ENCODE measurements at regions not wholly inside any gene's neighbourhood (a gene's known extent, or its start where the extent isn't known, plus 50 kb on each side); places are given as distances from the start of the nearest gene placed in this dataset.

GRCh38 chr6:100134297-100134696 is 140.3 kb upstream of the MCHR2 start:
- no peak for DNase-seq (ENCODE audit: low read depth)

- no peak for DNase-seq (ENCODE audit: low read depth)
Observed at GRCh38 chr6:100132005-100132404, 138.0 kb upstream of the MCHR2 start.

- DNase-seq (ENCODE audit: low read depth) = no peak
Observed at GRCh38 chr6:100130630-100131029, 136.6 kb upstream of the MCHR2 start.

DNA sequence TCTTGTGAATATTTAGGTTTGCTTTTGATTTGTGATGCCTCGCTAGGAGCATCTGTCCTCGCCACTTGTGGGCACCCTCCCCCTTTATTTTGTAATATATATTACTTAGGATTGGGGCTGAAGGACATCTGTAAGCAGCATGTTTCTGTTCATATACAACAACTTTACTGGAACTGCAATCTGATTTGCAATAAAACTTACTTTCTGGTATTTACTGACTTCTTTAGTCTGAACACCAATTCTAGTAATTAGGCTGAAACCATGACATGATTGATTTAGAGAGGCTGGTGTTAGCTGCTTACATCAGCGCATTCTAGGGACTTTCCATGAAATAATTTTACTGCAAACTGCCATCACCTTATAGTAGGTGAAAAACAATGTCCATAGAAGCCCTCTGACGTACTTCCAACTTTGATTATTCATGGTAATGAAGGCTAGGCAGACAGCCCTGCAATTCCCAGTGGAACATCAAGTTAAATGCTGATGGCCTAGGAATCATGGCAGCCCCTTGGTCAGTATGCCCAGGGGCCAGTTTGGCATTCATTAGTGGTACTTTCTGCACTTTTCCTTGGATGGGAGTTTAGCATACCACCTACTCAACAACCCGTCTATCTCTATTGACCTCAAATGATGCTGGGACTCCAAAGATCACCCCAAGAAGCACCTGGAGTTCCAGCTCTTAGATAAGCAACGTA is 132.9 kb upstream of the MCHR2 start:
- no peak for DNase-seq (ENCODE audit: low read depth)

GRCh38 chr6:100121854-100122609 is 128.0 kb upstream of the MCHR2 start:
- no peak for DNase-seq (ENCODE audit: low read depth)

- DNase-seq (ENCODE audit: low read depth) = no peak
Observed at GRCh38 chr6:100119261-100119660, 125.2 kb upstream of the MCHR2 start.

GRCh38 chr6:100118301-100118700 is 124.3 kb upstream of the MCHR2 start:
- no peak for DNase-seq (ENCODE audit: low read depth)

- DNase-seq (ENCODE audit: low read depth) = no peak
Observed at GRCh38 chr6:100117680-100118079, 123.7 kb upstream of the MCHR2 start.

DNA sequence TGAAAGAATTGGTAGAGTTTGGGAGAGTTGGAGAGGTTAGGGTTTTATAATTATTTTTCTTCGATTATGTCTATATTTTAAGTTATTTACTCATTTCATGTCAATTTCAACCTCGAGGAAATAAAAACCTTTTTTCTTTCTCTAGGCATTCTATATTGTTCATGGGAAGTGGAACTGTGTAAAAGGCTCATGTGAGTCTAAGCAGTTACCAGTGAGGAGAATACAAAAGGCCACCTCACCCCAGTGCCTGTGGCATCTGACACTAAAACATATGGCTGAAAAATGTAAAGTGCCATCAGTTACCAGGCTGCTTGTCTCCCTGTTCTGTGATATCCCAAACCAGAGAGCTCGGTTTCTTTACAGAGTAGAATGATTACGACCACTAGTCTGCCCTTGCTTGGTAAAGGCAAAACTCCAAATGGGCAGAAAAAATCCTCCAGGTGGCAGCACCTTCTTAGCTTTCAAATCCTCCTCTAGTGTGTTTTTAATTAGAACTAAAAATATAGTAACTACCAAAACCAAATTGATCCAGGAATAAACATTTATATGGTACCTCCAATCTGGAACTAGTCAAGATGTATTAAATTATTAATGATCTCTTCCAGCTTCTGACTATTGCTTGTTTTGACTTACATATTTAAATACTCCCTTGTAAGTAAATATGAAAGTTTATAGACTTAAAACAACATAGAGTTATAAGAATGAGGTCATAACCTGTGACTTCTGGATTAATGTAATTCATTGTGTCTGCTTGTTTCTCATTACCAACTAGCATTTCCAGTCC is 122.6 kb upstream of the MCHR2 start:
- no peak for DNase-seq (ENCODE audit: low read depth)

DNA sequence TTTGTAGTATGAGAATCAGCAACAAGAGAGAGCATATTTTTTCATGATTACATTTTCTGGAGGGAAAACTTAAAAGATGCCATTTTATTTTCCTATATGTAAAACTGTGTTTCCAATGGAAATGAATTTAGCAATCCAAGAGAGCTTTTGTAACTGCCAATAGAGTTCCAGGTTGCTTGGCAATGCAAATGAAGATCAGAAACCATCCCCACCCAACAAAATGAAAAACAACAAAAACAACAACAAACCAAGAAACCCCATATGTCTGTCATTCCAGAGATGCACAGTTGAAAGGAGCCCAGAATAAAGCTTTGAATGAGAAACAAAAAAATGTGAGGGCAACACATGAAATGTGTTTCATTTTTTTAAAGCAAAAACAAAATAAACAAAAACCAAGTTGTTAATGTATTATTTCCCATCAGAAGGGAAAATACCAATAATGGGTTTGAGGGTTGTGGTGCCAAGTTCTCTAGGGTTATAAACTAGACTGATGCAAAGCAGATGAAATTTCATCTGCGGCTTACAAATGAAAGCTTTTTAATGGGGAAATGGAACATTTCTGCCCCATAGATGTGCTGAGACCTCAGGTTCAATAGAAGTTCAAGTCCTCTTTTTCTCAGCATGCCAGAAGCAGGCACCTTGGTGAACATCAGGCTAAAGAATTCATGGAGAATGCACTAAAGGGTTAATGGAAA is 121.5 kb upstream of the MCHR2 start:
- no peak for DNase-seq (ENCODE audit: low read depth)

DNA sequence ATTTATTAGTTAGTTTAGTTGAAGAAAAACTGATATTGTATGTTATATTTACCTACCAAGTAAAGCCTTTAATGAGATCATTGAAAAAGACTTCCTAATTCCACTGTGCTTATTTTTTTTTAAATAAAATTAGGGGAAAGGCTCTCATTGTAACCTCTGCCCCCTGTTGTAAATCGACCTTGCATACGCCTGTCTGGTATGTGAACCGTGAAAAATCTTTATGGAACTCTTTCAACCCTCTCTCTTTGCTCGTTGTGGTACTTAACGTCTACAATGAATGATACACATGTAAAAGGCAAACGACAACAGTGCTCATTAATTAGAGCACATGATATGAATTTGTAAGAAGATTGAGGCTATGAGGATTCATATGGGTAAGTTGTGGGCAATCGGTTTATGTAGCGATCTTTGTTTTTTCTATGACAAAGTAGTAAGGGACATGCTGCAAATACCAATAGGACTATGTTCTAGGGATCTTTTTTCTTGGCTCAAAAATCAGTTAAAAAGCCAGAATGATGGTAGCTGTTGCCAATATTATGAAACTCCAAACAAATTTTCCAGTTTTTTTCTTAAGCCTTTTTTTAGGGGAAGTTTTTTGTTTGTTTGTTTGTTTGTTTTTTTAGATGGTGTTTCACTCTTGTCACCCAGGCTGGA is 119.0 kb upstream of the MCHR2 start:
- no peak for DNase-seq (ENCODE audit: low read depth)

DNA sequence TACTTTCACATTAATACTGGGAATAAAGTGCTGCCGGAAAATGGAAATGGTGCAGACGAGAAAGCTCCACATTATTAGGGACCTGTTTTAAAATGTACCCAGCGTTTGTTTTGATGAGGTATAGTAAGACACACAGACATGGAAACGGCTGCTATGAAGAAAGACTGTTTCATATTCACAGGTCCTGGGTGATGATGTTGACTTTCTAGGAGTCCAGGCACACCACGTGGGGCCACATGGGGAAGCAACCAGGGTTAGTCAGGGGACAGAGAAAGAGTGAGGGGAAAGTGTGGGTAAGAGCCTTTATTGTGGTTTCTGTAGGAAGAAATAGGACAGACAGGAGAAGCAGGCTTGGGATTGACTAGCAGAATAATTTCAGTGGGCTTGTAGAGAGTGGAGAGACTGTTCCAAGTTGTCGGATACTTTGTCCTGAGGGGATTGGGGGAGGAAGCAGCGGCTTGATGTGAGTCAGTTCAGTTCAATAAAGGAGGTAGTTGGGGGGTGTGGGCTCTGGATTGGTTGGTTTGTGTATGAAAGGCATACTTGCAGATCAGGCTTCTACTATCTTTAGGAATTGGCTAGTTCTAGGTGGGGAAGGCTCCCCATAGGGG is 112.0 kb upstream of the MCHR2 start:
- no peak for DNase-seq (ENCODE audit: low read depth)

DNA sequence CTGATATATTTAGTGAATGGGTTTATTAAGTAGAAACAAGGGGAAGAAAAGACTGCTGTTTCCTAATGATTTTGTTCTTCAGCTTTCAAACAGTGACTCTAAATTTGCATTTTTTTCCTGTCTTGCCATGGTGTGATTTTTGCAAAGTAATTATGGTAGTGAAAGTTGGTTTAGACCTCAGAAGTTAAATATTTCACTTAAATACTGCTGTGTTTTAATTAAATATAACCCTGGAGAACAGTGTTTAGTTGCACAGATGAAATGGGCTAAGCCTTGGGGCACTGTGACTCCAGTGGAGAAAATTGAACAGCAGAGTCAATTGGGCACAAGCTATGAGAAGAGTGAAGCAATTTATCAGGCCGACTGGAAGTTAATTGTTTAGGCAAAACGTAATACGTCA is 111.1 kb upstream of the MCHR2 start:
- no peak for DNase-seq (ENCODE audit: low read depth)

- no peak for DNase-seq (ENCODE audit: low read depth)
Observed at GRCh38 chr6:100103931-100104330, 109.9 kb upstream of the MCHR2 start.

DNA sequence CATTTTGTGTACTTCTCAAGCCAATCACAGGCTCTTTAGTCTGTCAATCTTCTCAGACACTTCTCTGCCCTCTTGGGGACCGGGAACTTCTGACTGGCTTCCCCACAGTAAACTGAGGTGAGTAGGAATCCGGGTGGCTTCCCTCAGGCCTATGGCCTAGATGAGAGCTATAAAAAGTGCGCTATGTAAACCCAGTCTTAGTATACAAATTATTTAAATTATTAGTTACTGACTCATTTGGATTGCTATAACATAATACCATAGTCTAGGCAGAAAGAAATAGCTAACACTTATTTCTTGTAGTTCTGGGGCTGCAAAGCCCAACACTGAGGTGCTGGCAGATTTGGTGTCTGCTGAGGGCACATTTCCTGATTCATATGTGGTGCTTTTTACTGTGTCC is 109.2 kb upstream of the MCHR2 start:
- no peak for DNase-seq (ENCODE audit: low read depth)

DNA sequence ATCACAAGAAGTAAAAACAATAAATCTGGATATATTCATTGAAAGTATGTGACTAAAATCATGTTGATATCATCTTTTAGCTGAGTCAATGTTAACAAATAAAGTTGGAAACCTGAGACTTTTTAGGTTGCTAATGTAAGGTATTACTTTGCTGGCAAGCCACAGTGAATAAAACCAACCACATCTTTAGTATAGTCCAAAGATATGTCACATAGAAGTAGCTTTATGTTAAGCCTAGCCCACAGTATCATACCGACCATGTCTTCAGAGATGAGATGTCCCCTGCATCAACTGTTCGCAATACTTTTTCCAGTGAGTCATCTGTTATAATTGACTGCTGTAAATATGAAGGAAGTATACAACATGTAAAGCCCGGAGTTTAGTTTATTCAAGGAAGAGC is 107.6 kb upstream of the MCHR2 start:
- no peak for DNase-seq (ENCODE audit: low read depth)

GRCh38 chr6:100100776-100101175 is 106.8 kb upstream of the MCHR2 start:
- DNase-seq (ENCODE audit: low read depth) = no peak

- DNase-seq (ENCODE audit: low read depth) = no peak
Observed at GRCh38 chr6:100099189-100100074, 105.4 kb upstream of the MCHR2 start.

- no peak for DNase-seq (ENCODE audit: low read depth)
Observed at GRCh38 chr6:100096936-100097335, 102.9 kb upstream of the MCHR2 start.

- DNase-seq (ENCODE audit: low read depth) = no peak
Observed at GRCh38 chr6:100096341-100096740, 102.3 kb upstream of the MCHR2 start.

Data from stimulated activated CD8-positive, alpha-beta memory T cell treated with anti-CD3 and anti-CD28 coated beads, Interleukin-4, amount 100 ng/mL, for 24 hours (primary cell).